ENCODE measurements at regions not wholly inside any gene's neighbourhood (a gene's known extent, or its start where the extent isn't known, plus 50 kb on each side); places are given as distances from the start of the nearest gene placed in this dataset.

DNA sequence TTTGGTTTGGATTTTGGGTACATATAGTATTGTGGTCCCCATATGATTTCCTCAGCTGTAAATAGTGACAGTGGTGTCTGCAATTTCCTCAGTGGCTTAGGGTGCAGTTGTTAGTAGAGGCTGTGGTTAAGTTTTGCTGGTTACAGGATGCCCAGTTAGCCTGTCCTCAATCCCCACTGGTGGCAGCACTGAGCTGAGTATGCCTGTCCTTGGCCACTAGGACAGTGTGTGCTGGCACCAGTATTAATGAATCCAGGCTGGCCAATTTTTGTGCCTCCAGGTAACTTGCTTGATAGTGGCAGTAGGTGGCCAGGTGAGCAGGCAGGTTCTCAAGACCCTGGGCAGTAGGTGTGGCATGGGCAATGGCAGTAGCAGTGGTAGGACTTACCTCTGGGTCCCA is 973.1 kb downstream of the TMEM182 start:
- Histone ChIP-seq H3K9me3 (peaks cover 0 to 62% (median 43%) of the 10 kb centered on the region in 8 donors), H3K4me3 (no peak overlapping the region), H3K4me1 (no peaks in the 10 kb centered on the region), H3K27ac (no peak overlapping the region), H3K36me3 (no peaks in the 10 kb centered on the region), H3K27me3 (replicated peaks in 1 of 7) (no peaks in the 10 kb centered on the region)
- TF ChIP-seq POLR2A (IDR thresholded peaks at IDR 0.05) (no peak), POLR2AphosphoS5 (IDR thresholded peaks at IDR 0.05) (no peak)
- TF ChIP-seq, protein P1, sequence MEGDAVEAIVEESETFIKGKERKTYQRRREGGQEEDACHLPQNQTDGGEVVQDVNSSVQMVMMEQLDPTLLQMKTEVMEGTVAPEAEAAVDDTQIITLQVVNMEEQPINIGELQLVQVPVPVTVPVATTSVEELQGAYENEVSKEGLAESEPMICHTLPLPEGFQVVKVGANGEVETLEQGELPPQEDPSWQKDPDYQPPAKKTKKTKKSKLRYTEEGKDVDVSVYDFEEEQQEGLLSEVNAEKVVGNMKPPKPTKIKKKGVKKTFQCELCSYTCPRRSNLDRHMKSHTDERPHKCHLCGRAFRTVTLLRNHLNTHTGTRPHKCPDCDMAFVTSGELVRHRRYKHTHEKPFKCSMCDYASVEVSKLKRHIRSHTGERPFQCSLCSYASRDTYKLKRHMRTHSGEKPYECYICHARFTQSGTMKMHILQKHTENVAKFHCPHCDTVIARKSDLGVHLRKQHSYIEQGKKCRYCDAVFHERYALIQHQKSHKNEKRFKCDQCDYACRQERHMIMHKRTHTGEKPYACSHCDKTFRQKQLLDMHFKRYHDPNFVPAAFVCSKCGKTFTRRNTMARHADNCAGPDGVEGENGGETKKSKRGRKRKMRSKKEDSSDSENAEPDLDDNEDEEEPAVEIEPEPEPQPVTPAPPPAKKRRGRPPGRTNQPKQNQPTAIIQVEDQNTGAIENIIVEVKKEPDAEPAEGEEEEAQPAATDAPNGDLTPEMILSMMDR (IDR thresholded peaks at IDR 0.05 in 8 of 11, conservative IDR thresholded peaks at IDR 0.05 in 3 of 11): no peak
- DNase-seq: no peak
- intact Hi-C loops (cut with DNase I; ENCODE audit: low total_unique reads): no loop called here

DNA sequence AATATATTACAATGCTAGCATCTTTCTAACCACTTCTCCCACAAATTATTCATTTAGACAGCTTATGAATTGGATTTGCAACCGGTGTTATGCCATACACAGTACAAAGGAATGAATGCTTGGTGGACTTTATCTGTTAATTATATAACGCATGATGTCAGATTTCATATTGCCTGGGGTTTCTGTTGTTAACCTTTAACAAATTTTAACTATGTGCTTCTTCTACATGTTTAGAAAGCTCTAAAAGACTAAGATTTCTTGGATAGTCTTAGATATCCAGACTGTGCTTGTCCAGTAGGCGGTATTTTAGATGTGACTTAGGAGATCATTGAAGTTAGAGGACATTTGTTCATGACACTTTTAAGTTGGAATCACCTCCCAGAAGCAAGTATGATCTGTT is 976.3 kb downstream of the TMEM182 start:
- TF ChIP-seq POLR2AphosphoS5 (IDR thresholded peaks at IDR 0.05) (no peak), POLR2A (IDR thresholded peaks at IDR 0.05) (no peak)
- TF ChIP-seq, protein P1 (IDR thresholded peaks at IDR 0.05 in 8 of 11, conservative IDR thresholded peaks at IDR 0.05 in 3 of 11): no peak
- Histone ChIP-seq H3K9me3 (peaks cover 0 to 41% (median 33%) of the 10 kb centered on the region in 8 donors), H3K4me3 (no peak overlapping the region), H3K36me3 (no peaks in the 10 kb centered on the region), H3K4me1 (no peaks in the 10 kb centered on the region), H3K27me3 (replicated peaks in 1 of 7) (no peaks in the 10 kb centered on the region), H3K27ac (no peak overlapping the region)
- intact Hi-C loops (cut with DNase I; ENCODE audit: low total_unique reads): no loop called here
- no peak for DNase-seq
- 78 to 85% (median 82%) methylated on average over 3 of the region's 3 CpGs for WGBS, 5 donors

DNA sequence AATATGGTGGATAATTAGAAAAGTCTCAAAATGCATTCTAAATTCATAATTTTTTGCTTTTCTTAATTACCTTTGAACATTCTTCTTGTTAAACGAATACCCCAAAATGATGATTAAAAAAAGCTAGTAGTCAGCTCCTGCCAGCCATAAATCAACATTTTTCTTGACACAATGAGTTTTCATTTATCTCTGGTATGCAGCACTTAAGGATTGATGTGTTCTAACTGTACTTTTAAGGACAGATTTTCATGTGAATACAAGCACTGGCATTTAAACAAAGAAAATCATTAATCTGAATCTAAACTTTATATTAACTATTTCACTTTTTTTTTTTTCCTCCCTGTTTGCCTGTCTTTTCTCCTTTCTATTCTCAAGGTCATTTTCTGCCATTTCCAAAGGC is 976.8 kb downstream of the TMEM182 start:
- no peak for DNase-seq
- no peaks in the 10 kb centered on the region for H3K27me3 ChIP-seq (replicated peaks in 1 of 7)
- H3K27ac ChIP-seq: no peak overlapping the region
- peaks cover 0 to 36% (median 28%) of the 10 kb centered on the region in 8 donors for H3K9me3 ChIP-seq
- no peak overlapping the region for H3K4me3 ChIP-seq
- intact Hi-C loops (cut with DNase I; ENCODE audit: low total_unique reads): no loop called here
- 44 to 76% (median 60%) methylated on average over 1 of the region's 1 CpG for WGBS, 5 donors
- no peaks in the 10 kb centered on the region for H3K36me3 ChIP-seq
- TF ChIP-seq POLR2AphosphoS5 (IDR thresholded peaks at IDR 0.05): no peak
- TF ChIP-seq, protein P1 (IDR thresholded peaks at IDR 0.05 in 8 of 11, conservative IDR thresholded peaks at IDR 0.05 in 3 of 11): no peak
- TF ChIP-seq POLR2A (IDR thresholded peaks at IDR 0.05): no peak
- H3K4me1 ChIP-seq: no peaks in the 10 kb centered on the region

DNA sequence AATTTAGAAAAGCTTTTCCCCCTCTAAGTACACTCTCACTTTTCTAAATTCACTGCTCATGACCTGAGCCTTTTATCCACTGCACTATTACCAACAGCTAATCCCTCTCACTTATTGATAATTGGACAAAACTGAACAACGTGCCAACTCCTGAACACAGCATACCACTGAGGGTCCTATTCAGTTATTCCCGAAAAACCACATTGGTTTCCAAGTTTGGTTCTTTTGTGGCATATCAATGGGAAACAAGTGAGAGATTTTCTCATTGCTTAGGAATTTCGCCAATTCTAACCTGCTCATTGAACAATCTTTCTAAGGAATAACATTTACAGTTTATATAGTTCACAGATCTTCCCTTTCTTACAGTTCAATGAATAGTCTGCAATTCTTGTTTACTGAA is 977.4 kb downstream of the TMEM182 start:
- H3K36me3 ChIP-seq: no peaks in the 10 kb centered on the region
- H3K4me3 ChIP-seq: no peak overlapping the region
- H3K9me3 ChIP-seq: peaks cover 0 to 30% (median 22%) of the 10 kb centered on the region in 8 donors
- intact Hi-C loops (cut with DNase I; ENCODE audit: low total_unique reads): no loop called here
- TF ChIP-seq, protein P1 (IDR thresholded peaks at IDR 0.05 in 8 of 11, conservative IDR thresholded peaks at IDR 0.05 in 3 of 11): no peak
- TF ChIP-seq POLR2A (IDR thresholded peaks at IDR 0.05) (no peak), POLR2AphosphoS5 (IDR thresholded peaks at IDR 0.05) (no peak)
- DNase-seq: no peak
- H3K27me3 ChIP-seq (replicated peaks in 1 of 7): no peaks in the 10 kb centered on the region
- no peak overlapping the region for H3K27ac ChIP-seq
- 60 to 75% (median 73%) methylated on average over 3 of the region's 3 CpGs for WGBS, 5 donors
- H3K4me1 ChIP-seq: no peaks in the 10 kb centered on the region

All from spleen (tissue), 11 donors.